CD14-positive monocyte (primary cell): ENCODE measurements at regions not wholly inside any gene's neighbourhood (a gene's known extent, or its start where the extent isn't known, plus 50 kb on each side); places are given as distances from the start of the nearest gene placed in this dataset.

Experiments
- DNase-seq, 3 donors: peaks; one replicate each; pipeline ENCODE4 v3.0.0-alpha.2; 2011 to 2022
- H2AFZ ChIP-seq: 2 replicates; pipeline ENCODE4 v1.6.0; 2012; ENCODE audit warnings: mild to moderate bottlenecking, low read depth, low read length, inconsistent platforms; ENCODE audit not compliant: insufficient read depth, poor library complexity, severe bottlenecking
- H3K27ac ChIP-seq, 2 donors: 1 replicate in 1 of 2; 2 replicates in 1 of 2; pipeline ENCODE4 v1.5.1; 2012 to 2013; ENCODE audit warnings: low read length in 2 of 2, control low read depth in 1 of 2, inconsistent platforms in 1 of 2, low read depth in 1 of 2, mild to moderate bottlenecking in 1 of 2
- H3K27me3 ChIP-seq, 2 donors: one replicate each; pipeline versions ENCODE4 v1.6.0 to v1.6.1; 2011 to 2013; ENCODE audit warnings: low read length in 2 of 2; ENCODE audit not compliant: control insufficient read depth in 2 of 2, insufficient read depth in 2 of 2
- H3K36me3 ChIP-seq, 2 donors: replicated peaks in 1 of 2; 1 replicate in 1 of 2; 2 replicates in 1 of 2; pipeline versions ENCODE4 v1.5.1 to v1.6.1; 2012 to 2013; ENCODE audit warnings: low read length in 2 of 2, control low read depth in 1 of 2, inconsistent platforms in 1 of 2, mild to moderate bottlenecking in 1 of 2; ENCODE audit not compliant: insufficient read depth in 2 of 2, control insufficient read depth in 1 of 2
- H3K4me1 ChIP-seq, 2 donors: 1 replicate in 1 of 2; 2 replicates in 1 of 2; pipeline versions ENCODE4 v1.5.1 to v1.6.1; 2012 to 2013; ENCODE audit warnings: low read length in 2 of 2, control low read depth in 1 of 2, inconsistent platforms in 1 of 2, mild to moderate bottlenecking in 1 of 2, moderate library complexity in 1 of 2; ENCODE audit not compliant: insufficient read depth in 2 of 2, control insufficient read depth in 1 of 2
- H3K4me2 ChIP-seq: replicated peaks from 2 replicates; pipeline ENCODE3; 2012; ENCODE audit warnings: low read length, moderate library complexity, mild to moderate bottlenecking; ENCODE audit not compliant: poor library complexity, severe bottlenecking; ENCODE audit errors: extremely low read depth
- H3K4me3 ChIP-seq, 3 experiments: fragments of 200-600 bp in 1 of 3; sonication (generic) in 1 of 3; replicated peaks in 1 of 3; 1 replicate in 2 of 3; 2 replicates in 1 of 3; pipeline ENCODE4 v1.5.1; 2011 to 2013; ENCODE audit warnings: low read length in 3 of 3, mild to moderate bottlenecking in 3 of 3, control low read depth in 2 of 3, low read depth in 2 of 3, inconsistent platforms in 1 of 3, moderate library complexity in 1 of 3
- H3K79me2 ChIP-seq: 2 replicates; pipeline ENCODE4 v1.6.0; 2012; ENCODE audit warnings: mild to moderate bottlenecking, control low read depth, inconsistent platforms, low read length, moderate library complexity; ENCODE audit not compliant: insufficient read depth
- H3K9ac ChIP-seq: 2 replicates; pipeline ENCODE4 v1.6.0; 2017; ENCODE audit warnings: low read length, mild to moderate bottlenecking; ENCODE audit not compliant: insufficient read depth, poor library complexity, severe bottlenecking
- H3K9me3 ChIP-seq, 2 donors: replicated peaks in 1 of 2; 1 replicate in 1 of 2; 2 replicates in 1 of 2; pipeline versions ENCODE4 v1.5.1 to v1.6.1; 2012 to 2013; ENCODE audit warnings: low read length in 2 of 2, control low read depth in 1 of 2; ENCODE audit not compliant: control insufficient read depth in 1 of 2, insufficient read depth in 1 of 2
- H4K20me1 ChIP-seq: 2 replicates; pipeline ENCODE4 v1.6.0; 2012; ENCODE audit warnings: mild to moderate bottlenecking, low read length, control low read depth, moderate library complexity; ENCODE audit not compliant: insufficient read depth
- H3K27ac Mint-ChIP-seq, 7 donors: one replicate each; pipeline ENCODE4 v1.8.0; 2020; ENCODE audit warnings: mild to moderate bottlenecking in 7 of 7, mixed read lengths in 7 of 7, moderate library complexity in 6 of 7, inconsistent platforms in 2 of 7
- H3K27me3 Mint-ChIP-seq, 3 donors: one replicate each; pipeline ENCODE4 v1.8.0; 2021 to 2022; ENCODE audit warnings: low read depth in 3 of 3, mild to moderate bottlenecking in 3 of 3, mixed read lengths in 3 of 3, moderate library complexity in 3 of 3, inconsistent platforms in 1 of 3
- H3K36me3 Mint-ChIP-seq, 2 donors: one replicate each; pipeline ENCODE4 v1.8.0; 2020; ENCODE audit warnings: mixed read lengths in 2 of 2, inconsistent platforms in 1 of 2, mild to moderate bottlenecking in 1 of 2
- H3K4me1 Mint-ChIP-seq: one replicate; pipeline ENCODE4 v1.8.0; 2020; ENCODE audit warnings: mild to moderate bottlenecking, mixed read lengths
- H3K4me3 Mint-ChIP-seq, 2 donors: one replicate each; pipeline ENCODE4 v1.8.0; 2020; ENCODE audit warnings: mild to moderate bottlenecking in 2 of 2, mixed read lengths in 2 of 2, moderate library complexity in 1 of 2
- H3K9me3 Mint-ChIP-seq, 7 donors: one replicate each; pipeline ENCODE4 v1.8.0; 2020 to 2022; ENCODE audit warnings: mixed read lengths in 7 of 7, mild to moderate bottlenecking in 6 of 7, moderate library complexity in 6 of 7, inconsistent platforms in 2 of 7
- CTCF ChIP-seq: fragments of 200-600 bp; IDR thresholded peaks from one replicate; pipeline ENCODE4 v1.8.0; 2022; ENCODE audit warnings: antibody characterized with exemption, mild to moderate bottlenecking
- WGBS: methylation state at CpG from one replicate; pipeline ENCODE4 v1.1.5; 2013; ENCODE audit warnings: missing lambda C conversion rate; ENCODE audit not compliant: insufficient coverage; 5-methylcytosine and 5-hydroxymethylcytosine counted together
- intact Hi-C, 2 donors: fragments of 100-400 bp; cut with micrococcal nuclease; formaldehyde crosslinking; loops; one replicate each; pipeline versions ENCODE4 v1.15.0 to v1.15.1; 2023

GRCh38 chr6:130577178-130577919, 211.5 kb downstream of the TMEM200A start:
- no peak for DNase-seq
- Mint-ChIP-seq H3K36me3 (no peaks in the 10 kb centered on the region), H3K27me3 (peaks cover 0 to 2% (median 1%) of the 10 kb centered on the region in 3 donors), H3K9me3 (peaks cover 0 to 4% (median 0%) of the 10 kb centered on the region in 7 donors), H3K4me1 (no peaks in the 10 kb centered on the region), H3K4me3 (no peak overlapping the region), H3K27ac (no peak overlapping the region)
- WGBS: 90% methylated on average over 5 of the region's 8 CpGs
- H3K9ac ChIP-seq: no peak overlapping the region
- no peaks in the 10 kb centered on the region for H4K20me1 ChIP-seq
- no peak overlapping the region for H3K27ac ChIP-seq
- no peaks in the 10 kb centered on the region for H3K4me1 ChIP-seq
- H3K27me3 ChIP-seq: no peaks in the 10 kb centered on the region
- intact Hi-C loops: no loop called here
- no peaks in the 10 kb centered on the region for H3K79me2 ChIP-seq
- no peak overlapping the region for H3K4me2 ChIP-seq
- no peak for TF ChIP-seq CTCF
- no peaks in the 10 kb centered on the region for H3K36me3 ChIP-seq
- H3K9me3 ChIP-seq: no peaks in the 10 kb centered on the region
- no peak overlapping the region for H2AFZ ChIP-seq
- H3K4me3 ChIP-seq: no peak overlapping the region

GRCh38 chr6:130578713-130579112, 212.9 kb downstream of the TMEM200A start:
- Mint-ChIP-seq H3K9me3 (peaks cover 0 to 4% (median 0%) of the 10 kb centered on the region in 7 donors), H3K4me1 (no peaks in the 10 kb centered on the region), H3K27ac (no peak overlapping the region), H3K4me3 (no peak overlapping the region), H3K36me3 (no peaks in the 10 kb centered on the region), H3K27me3 (peaks cover 0 to 2% (median 1%) of the 10 kb centered on the region in 3 donors)
- Histone ChIP-seq H3K79me2 (no peaks in the 10 kb centered on the region), H3K4me3 (no peak overlapping the region), H3K27me3 (no peaks in the 10 kb centered on the region), H3K9me3 (no peaks in the 10 kb centered on the region), H4K20me1 (no peaks in the 10 kb centered on the region), H3K4me1 (no peaks in the 10 kb centered on the region), H3K9ac (no peak overlapping the region), H3K36me3 (no peaks in the 10 kb centered on the region), H2AFZ (no peak overlapping the region), H3K27ac (no peak overlapping the region), H3K4me2 (no peak overlapping the region)
- DNase-seq: no peak
- intact Hi-C loops: no loop called here
- WGBS: no CpG with 5 or more reads among the region's 3 CpGs
- no peak for TF ChIP-seq CTCF
